Gastroesophageal sphincter (tissue), 4 donors: ENCODE measurements at regions not wholly inside any gene's neighbourhood (a gene's known extent, or its start where the extent isn't known, plus 50 kb on each side); places are given as distances from the start of the nearest gene placed in this dataset.
A peak's percentile ranks its signal among the peaks of the same experiment; 100 is the strongest.

Experiments
- ATAC-seq: fragments of 150-250 bp; one replicate; pipeline ENCODE4 v1.9.1; 2016; ENCODE audit warnings: mild to moderate bottlenecking, moderate library complexity
- H3K27ac ChIP-seq, 4 donors: fragments of 200-600 bp; sonication (generic) in 3 of 4; 1 replicate in 3 of 4; 2 replicates in 1 of 4; pipeline ENCODE4 v1.5.1; 2016 to 2019
- H3K27me3 ChIP-seq: fragments of 200-600 bp; sonication (generic); one replicate; pipeline ENCODE4 v1.5.1; 2019
- H3K36me3 ChIP-seq, 2 donors: fragments of 200-600 bp; sonication (generic); one replicate each; pipeline ENCODE4 v1.5.1; 2019; ENCODE audit warnings: control low read depth in 1 of 2
- H3K4me1 ChIP-seq, 3 donors: fragments of 200-600 bp; sonication (generic); 1 replicate in 2 of 3; 2 replicates in 1 of 3; pipeline ENCODE4 v1.5.1; 2016 to 2019; ENCODE audit warnings: control low read depth in 2 of 3
- H3K4me3 ChIP-seq, 2 donors: fragments of 200-600 bp; sonication (generic); one replicate each; pipeline ENCODE4 v1.5.1; 2019; ENCODE audit warnings: mild to moderate bottlenecking in 1 of 2, moderate library complexity in 1 of 2
- H3K9me3 ChIP-seq, 3 donors: fragments of 200-600 bp; sonication (generic); one replicate each; pipeline ENCODE4 v1.5.1; 2017 to 2019; ENCODE audit warnings: control low read depth in 2 of 3
- EP300 ChIP-seq: sonication (generic); formaldehyde crosslinking; IDR thresholded peaks from one replicate; pipeline ENCODE4 v1.6.1; 2017; ENCODE audit warnings: antibody characterized with exemption, mild to moderate bottlenecking
- POLR2A ChIP-seq, 2 donors: fragments of 450-650 bp; IDR thresholded peaks; one replicate each; pipeline ENCODE4 v1.6.1; 2017; ENCODE audit warnings: antibody characterized with exemption in 2 of 2, mild to moderate bottlenecking in 2 of 2, moderate library complexity in 1 of 2
- POLR2AphosphoS5 ChIP-seq: sonication (generic); formaldehyde crosslinking; IDR thresholded peaks from one replicate; pipeline ENCODE4 v1.6.1; 2017; ENCODE audit warnings: antibody characterized with exemption
- WGBS, 2 donors: methylation state at CpG; one replicate each; pipeline ENCODE4 v1.1.5; 2018; ENCODE audit warnings: low coverage in 1 of 2; 5-methylcytosine and 5-hydroxymethylcytosine counted together
- TF ChIP-seq, protein P1 (sequence below), 4 experiments: fragments of 200-600 bp in 2 of 4; fragments of 450-650 bp in 2 of 4; sonication (generic) in 1 of 4; IDR thresholded peaks; one replicate each; pipeline ENCODE4 v1.5.1; 2017 to 2019; ENCODE audit warnings: antibody characterized with exemption in 4 of 4, mild to moderate bottlenecking in 2 of 4, moderate library complexity in 2 of 4

DNA sequence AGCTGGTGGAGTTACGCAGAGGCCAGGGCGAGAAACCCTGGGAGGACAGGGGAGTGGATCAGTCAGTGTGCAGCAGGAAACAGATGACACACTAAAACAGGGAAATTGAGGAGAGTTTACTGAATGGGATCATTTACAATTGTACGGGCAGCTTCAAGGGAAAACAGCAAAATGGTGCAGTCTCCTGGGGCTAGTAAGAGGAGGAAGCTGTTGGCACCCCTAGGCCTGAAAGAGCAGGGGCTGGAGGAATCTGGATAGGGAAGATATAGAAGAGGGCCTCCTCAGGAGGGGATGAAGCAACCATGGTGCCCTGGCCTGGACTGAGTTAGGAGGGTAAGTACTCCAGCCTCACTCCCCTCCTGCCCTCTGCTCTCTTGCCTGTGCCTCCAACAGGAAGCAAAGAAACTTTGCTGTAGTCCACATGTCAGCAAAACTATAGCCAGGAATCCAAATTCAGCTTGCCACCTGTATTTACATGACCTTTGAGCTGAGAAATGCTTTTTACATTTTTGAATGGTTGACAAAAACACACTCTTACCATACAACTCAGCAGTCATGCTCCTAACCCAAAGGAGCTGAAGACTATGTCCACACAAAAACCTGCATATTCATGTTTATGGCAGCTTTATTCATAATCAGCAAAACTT is 52.3 kb upstream of the OPN4 start:
- TF ChIP-seq, protein P1, sequence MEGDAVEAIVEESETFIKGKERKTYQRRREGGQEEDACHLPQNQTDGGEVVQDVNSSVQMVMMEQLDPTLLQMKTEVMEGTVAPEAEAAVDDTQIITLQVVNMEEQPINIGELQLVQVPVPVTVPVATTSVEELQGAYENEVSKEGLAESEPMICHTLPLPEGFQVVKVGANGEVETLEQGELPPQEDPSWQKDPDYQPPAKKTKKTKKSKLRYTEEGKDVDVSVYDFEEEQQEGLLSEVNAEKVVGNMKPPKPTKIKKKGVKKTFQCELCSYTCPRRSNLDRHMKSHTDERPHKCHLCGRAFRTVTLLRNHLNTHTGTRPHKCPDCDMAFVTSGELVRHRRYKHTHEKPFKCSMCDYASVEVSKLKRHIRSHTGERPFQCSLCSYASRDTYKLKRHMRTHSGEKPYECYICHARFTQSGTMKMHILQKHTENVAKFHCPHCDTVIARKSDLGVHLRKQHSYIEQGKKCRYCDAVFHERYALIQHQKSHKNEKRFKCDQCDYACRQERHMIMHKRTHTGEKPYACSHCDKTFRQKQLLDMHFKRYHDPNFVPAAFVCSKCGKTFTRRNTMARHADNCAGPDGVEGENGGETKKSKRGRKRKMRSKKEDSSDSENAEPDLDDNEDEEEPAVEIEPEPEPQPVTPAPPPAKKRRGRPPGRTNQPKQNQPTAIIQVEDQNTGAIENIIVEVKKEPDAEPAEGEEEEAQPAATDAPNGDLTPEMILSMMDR (IDR thresholded peaks at IDR 0.05): no peak
- TF ChIP-seq POLR2A (IDR thresholded peaks at IDR 0.05): no peak
- peak; percentile 22 for TF ChIP-seq POLR2AphosphoS5
- no peak for TF ChIP-seq EP300
- no peaks in the 10 kb centered on the region for H3K27me3 ChIP-seq
- WGBS, 2 donors: 79 to 80% methylated on average over 3 of the region's 3 CpGs
- no peak overlapping the region for H3K27ac ChIP-seq
- peaks cover 0 to 15% (median 0%) of the 10 kb centered on the region in 3 donors for H3K9me3 ChIP-seq
- no peaks in the 10 kb centered on the region for H3K4me1 ChIP-seq
- no peak overlapping the region for H3K4me3 ChIP-seq
- ATAC-seq: no peak
- no peaks in the 10 kb centered on the region for H3K36me3 ChIP-seq

DNA sequence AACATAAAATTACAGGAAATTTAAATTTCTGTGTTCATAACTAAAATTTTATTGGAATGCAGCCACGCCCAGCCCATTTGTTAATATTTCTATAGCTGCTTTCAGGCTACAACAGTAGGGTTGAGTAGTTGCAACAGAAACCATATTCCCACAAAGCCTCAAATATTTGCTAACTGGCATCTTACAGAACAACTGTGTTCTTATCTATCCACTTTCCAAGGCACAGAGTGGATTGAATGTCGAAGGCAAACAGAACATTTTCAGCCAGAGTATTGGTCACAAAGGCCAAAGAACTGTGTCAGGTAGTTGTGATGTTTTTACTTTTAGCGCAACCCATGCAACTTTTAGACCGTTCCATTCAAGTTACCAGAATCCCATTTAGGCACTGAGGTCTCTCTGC is 51.1 kb upstream of the OPN4 start:
- no peaks in the 10 kb centered on the region for H3K36me3 ChIP-seq
- no peak overlapping the region for H3K4me3 ChIP-seq
- WGBS, 2 donors: 75 to 85% methylated on average over 3 to 4 of the region's 4 CpGs
- H3K27me3 ChIP-seq: no peaks in the 10 kb centered on the region
- no peaks in the 10 kb centered on the region for H3K4me1 ChIP-seq
- peaks cover 0 to 15% (median 0%) of the 10 kb centered on the region in 3 donors for H3K9me3 ChIP-seq
- TF ChIP-seq EP300 (no peak), POLR2AphosphoS5 (no peak), POLR2A (IDR thresholded peaks at IDR 0.05) (no peak)
- TF ChIP-seq, protein P1 (IDR thresholded peaks at IDR 0.05): no peak
- H3K27ac ChIP-seq: no peak overlapping the region
- ATAC-seq: no peak
